Brain microvascular endothelial cell (primary cell): ENCODE measurements at regions not wholly inside any gene's neighbourhood (a gene's known extent, or its start where the extent isn't known, plus 50 kb on each side); places are given as distances from the start of the nearest gene placed in this dataset.

Source experiments
- DNase-seq: peaks from one replicate; pipeline ENCODE4 v3.0.0-alpha.2; 2020
- H3K27ac ChIP-seq: fragments of 250-450 bp; sonication (Bioruptor Pico); 2 replicates; pipeline ENCODE4 v1.5.1; 2020; ENCODE audit warnings: mild to moderate bottlenecking, moderate library complexity
- H3K27me3 ChIP-seq: fragments of 250-450 bp; sonication (Bioruptor Pico); replicated peaks from 2 replicates; pipeline ENCODE4 v1.5.1; 2020; ENCODE audit warnings: mild to moderate bottlenecking
- H3K36me3 ChIP-seq: fragments of 250-450 bp; sonication (Bioruptor Pico); replicated peaks from 2 replicates; pipeline ENCODE4 v1.5.1; 2020; ENCODE audit warnings: mild to moderate bottlenecking
- H3K4me3 ChIP-seq: 2 replicates; pipeline ENCODE4 v1.5.1; 2011; ENCODE audit warnings: low read depth, mild to moderate bottlenecking, control low read depth, low read length, moderate library complexity
- in situ Hi-C: cut with HindIII; loops from 2 replicates; pipeline ENCODE4 v1.10.0; 2017; ENCODE audit warnings: low sequenced_read_pairs, low pct_ligation_motif_present
- TF ChIP-seq, protein P1 (sequence below): IDR thresholded peaks from 2 replicates; pipeline ENCODE4 v1.5.1; 2011; ENCODE audit warnings: low read depth, mild to moderate bottlenecking, moderate library complexity, low read length, control low read depth, inconsistent platforms; ENCODE audit errors: missing control alignments

DNA sequence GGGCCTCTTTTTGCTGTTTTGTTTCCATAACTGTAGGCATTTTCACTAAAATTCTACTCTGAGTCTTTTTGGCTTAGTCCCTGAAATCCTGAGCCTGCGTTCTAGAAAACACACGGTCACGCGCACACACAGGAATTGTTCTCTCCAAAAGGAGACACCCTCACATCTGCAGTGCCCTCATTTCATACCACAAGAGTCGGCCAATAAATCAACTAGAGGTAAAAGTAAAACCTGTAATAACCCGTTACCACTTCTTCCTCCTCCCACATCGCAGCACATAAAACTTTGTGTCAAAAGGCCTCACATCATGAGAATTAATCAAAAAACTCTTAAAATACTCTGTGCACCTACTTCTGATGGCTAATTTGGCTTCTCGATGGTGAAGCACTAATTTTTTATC lies 133.3 kb upstream of the MGMT start:
- in situ Hi-C loops = no loop called here
- TF ChIP-seq, protein P1, sequence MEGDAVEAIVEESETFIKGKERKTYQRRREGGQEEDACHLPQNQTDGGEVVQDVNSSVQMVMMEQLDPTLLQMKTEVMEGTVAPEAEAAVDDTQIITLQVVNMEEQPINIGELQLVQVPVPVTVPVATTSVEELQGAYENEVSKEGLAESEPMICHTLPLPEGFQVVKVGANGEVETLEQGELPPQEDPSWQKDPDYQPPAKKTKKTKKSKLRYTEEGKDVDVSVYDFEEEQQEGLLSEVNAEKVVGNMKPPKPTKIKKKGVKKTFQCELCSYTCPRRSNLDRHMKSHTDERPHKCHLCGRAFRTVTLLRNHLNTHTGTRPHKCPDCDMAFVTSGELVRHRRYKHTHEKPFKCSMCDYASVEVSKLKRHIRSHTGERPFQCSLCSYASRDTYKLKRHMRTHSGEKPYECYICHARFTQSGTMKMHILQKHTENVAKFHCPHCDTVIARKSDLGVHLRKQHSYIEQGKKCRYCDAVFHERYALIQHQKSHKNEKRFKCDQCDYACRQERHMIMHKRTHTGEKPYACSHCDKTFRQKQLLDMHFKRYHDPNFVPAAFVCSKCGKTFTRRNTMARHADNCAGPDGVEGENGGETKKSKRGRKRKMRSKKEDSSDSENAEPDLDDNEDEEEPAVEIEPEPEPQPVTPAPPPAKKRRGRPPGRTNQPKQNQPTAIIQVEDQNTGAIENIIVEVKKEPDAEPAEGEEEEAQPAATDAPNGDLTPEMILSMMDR = no peak
- H3K4me3 ChIP-seq = no peak overlapping the region

GRCh38 chr10:129334266-129334665 lies 132.8 kb upstream of the MGMT start:
- no peaks in the 10 kb centered on the region for H3K36me3 ChIP-seq
- TF ChIP-seq, protein P1 = no peak
- H3K27me3 ChIP-seq = no peaks in the 10 kb centered on the region
- DNase-seq = no peak
- no peak overlapping the region for H3K4me3 ChIP-seq
- H3K27ac ChIP-seq = no peak overlapping the region
- in situ Hi-C loops = no loop called here

More for the DNA sequence above, 133.3 kb upstream of the MGMT start:
- H3K27ac ChIP-seq = no peak overlapping the region
- no peak for DNase-seq
- H3K27me3 ChIP-seq = no peaks in the 10 kb centered on the region
- H3K36me3 ChIP-seq = no peaks in the 10 kb centered on the region

DNA sequence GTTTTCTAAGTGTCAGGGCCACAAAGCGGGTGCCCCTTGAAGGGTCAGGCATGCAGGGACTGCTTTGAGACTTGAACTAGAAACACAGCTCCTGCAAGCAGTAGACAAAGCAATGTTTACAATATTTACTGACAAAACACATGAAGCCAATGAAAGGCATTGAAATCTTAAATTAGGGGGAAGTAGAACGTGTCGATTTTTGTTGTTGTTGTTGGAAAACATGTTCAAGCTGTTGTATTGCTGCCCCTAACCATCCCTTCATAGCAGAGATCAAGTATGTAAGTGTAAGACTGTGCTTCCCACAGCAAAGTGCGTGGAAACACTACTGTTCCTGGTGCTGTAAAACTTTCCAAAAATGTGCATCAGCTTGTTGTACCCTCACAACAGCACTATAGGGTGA lies 131.6 kb upstream of the MGMT start:
- H3K27ac ChIP-seq = no peak overlapping the region
- no peak for DNase-seq
- no peaks in the 10 kb centered on the region for H3K36me3 ChIP-seq
- in situ Hi-C loops = no loop called here
- no peaks in the 10 kb centered on the region for H3K27me3 ChIP-seq
- H3K4me3 ChIP-seq = no peak overlapping the region
- TF ChIP-seq, protein P1 = no peak

DNA sequence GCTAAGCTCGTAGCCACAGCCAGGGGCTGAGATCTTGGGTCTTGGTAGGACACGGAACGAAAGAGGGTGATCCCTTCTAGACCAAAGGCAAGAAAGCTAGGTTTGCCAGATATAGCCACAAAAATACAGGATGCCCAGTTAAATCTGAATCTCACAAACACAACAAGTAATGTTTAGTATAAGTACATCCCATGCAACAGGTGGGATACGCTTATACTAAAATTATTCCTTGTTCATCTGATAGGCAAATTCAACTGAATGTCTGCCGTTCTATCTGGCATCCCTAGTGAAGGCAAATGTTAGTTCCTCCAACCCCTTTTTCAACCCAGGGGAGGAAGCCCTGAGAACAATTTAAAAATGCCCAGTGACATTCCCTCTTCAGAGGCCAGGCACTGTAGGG lies 131.1 kb upstream of the MGMT start:
- H3K27me3 ChIP-seq = no peaks in the 10 kb centered on the region
- H3K36me3 ChIP-seq = no peaks in the 10 kb centered on the region
- in situ Hi-C loops = no loop called here
- TF ChIP-seq, protein P1 = no peak
- H3K27ac ChIP-seq = no peak overlapping the region
- no peak for DNase-seq
- no peak overlapping the region for H3K4me3 ChIP-seq

- Histone ChIP-seq H3K27ac (no peak overlapping the region), H3K4me3 (no peak overlapping the region), H3K27me3 (no peaks in the 10 kb centered on the region), H3K36me3 (no peaks in the 10 kb centered on the region)
- DNase-seq = no peak
- TF ChIP-seq, protein P1 = no peak
- in situ Hi-C loops = no loop called here
Measured at GRCh38 chr10:129339191-129339590, 127.8 kb upstream of the MGMT start.

- no peaks in the 10 kb centered on the region for H3K27me3 ChIP-seq
- no peaks in the 10 kb centered on the region for H3K36me3 ChIP-seq
- no peak overlapping the region for H3K4me3 ChIP-seq
- TF ChIP-seq, protein P1 = no peak
- no peak for DNase-seq
- in situ Hi-C loops = no loop called here
- H3K27ac ChIP-seq = no peak overlapping the region
Measured at GRCh38 chr10:129339841-129340240, 127.2 kb upstream of the MGMT start.
